Ovary (tissue), 7 donors: ENCODE measurements at regions not wholly inside any gene's neighbourhood (a gene's known extent, or its start where the extent isn't known, plus 50 kb on each side); places are given as distances from the start of the nearest gene placed in this dataset.

ENCODE experiments used
- DNase-seq, 5 donors: peaks; one replicate each; pipeline ENCODE4 v3.0.0-alpha.2; 2019 to 2020
- H3K27ac ChIP-seq, 2 donors: fragments of 200-600 bp; one replicate each; pipeline versions ENCODE4 v1.5.1 to v1.8.0; 2019 to 2022
- H3K27me3 ChIP-seq: fragments of 200-600 bp; one replicate; pipeline ENCODE4 v1.8.0; 2022
- H3K36me3 ChIP-seq: fragments of 200-600 bp; sonication (generic); one replicate; pipeline ENCODE4 v1.5.1; 2019
- H3K4me1 ChIP-seq: one replicate; pipeline ENCODE4 v1.8.1; 2013; ENCODE audit warnings: mild to moderate bottlenecking, moderate library complexity; ENCODE audit not compliant: insufficient read depth
- H3K4me3 ChIP-seq: fragments of 200-600 bp; sonication (generic); one replicate; pipeline ENCODE4 v1.5.1; 2017
- H3K9me3 ChIP-seq, 2 donors: fragments of 200-600 bp in 1 of 2; sonication (generic) in 1 of 2; one replicate each; pipeline versions ENCODE4 v1.5.1 to v1.8.1; 2013 to 2019; ENCODE audit warnings: mild to moderate bottlenecking in 1 of 2, moderate library complexity in 1 of 2
- EP300 ChIP-seq: sonication (generic); formaldehyde crosslinking; IDR thresholded peaks from one replicate; pipeline ENCODE4 v1.6.1; 2017; ENCODE audit warnings: antibody characterized with exemption
- POLR2A ChIP-seq: fragments of 450-650 bp; IDR thresholded peaks from one replicate; pipeline ENCODE4 v1.6.1; 2017; ENCODE audit warnings: antibody characterized with exemption, mild to moderate bottlenecking, moderate library complexity
- WGBS, 3 donors: extraction: QIAGEN DNeasy Blood & Tissue Kit in 1 of 3; methylation state at CpG; one replicate each; pipeline versions ENCODE4 v1.1.5 to v1.1.7; 2013 to 2017; 5-methylcytosine and 5-hydroxymethylcytosine counted together
- intact Hi-C, 4 donors: fragments of 100-400 bp; cut with DNase I; formaldehyde crosslinking; loops; one replicate each; pipeline versions ENCODE4 v1.11.0 to v1.15.1; 2022 to 2023
- TF ChIP-seq, protein P1 (sequence below), 3 donors: fragments of 450-650 bp in 2 of 3; fragments of 200-600 bp in 1 of 3; IDR thresholded peaks; one replicate each; pipeline versions ENCODE4 v1.5.1 to v1.8.0; 2016 to 2022; ENCODE audit warnings: antibody characterized with exemption in 3 of 3, mild to moderate bottlenecking in 1 of 3
- donor health status: DM: no; HTN: no; CAD: no; lungs with moderate emphysema.
- donor health status: DM: no; HTN: no; CAD: no.
- donor health status: Bipolar disorder and iron deficiency.
- donor health status: DM: no; HTN: no; CAD: no.
- donor health status: DM: yes; HTN: yes; CAD: no.

DNA sequence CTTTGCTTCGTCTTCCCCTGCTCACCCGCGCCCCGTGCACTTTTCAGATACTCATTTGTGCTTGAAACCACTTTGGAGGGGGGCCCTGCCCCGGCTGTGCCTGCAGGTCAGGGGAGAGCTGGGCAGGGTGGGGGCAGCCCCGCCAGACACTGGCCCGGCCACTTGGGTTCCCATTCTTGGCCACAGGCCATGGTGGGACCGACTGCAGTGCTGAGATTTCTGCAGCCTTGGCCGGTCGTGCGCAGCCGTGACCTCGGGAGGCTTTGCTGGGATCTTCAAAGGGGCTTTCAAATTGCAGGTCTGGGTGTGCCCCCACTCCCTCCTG lies 54.5 kb upstream of the TTC34 start:
- Histone ChIP-seq H3K4me1 (peaks cover 2% of the 10 kb centered on the region), H3K27me3 (no peaks in the 10 kb centered on the region), H3K36me3 (no peaks in the 10 kb centered on the region), H3K9me3 (no peaks in the 10 kb centered on the region), H3K4me3 (no peak overlapping the region), H3K27ac (no peak overlapping the region)
- 18 to 24% (median 23%) methylated on average over 13 of the region's 13 CpGs for WGBS, 3 donors
- DNase-seq, result no peak
- intact Hi-C loops, result no loop called here
- no peak for TF ChIP-seq POLR2A
- TF ChIP-seq EP300, result no peak
- TF ChIP-seq, protein P1, sequence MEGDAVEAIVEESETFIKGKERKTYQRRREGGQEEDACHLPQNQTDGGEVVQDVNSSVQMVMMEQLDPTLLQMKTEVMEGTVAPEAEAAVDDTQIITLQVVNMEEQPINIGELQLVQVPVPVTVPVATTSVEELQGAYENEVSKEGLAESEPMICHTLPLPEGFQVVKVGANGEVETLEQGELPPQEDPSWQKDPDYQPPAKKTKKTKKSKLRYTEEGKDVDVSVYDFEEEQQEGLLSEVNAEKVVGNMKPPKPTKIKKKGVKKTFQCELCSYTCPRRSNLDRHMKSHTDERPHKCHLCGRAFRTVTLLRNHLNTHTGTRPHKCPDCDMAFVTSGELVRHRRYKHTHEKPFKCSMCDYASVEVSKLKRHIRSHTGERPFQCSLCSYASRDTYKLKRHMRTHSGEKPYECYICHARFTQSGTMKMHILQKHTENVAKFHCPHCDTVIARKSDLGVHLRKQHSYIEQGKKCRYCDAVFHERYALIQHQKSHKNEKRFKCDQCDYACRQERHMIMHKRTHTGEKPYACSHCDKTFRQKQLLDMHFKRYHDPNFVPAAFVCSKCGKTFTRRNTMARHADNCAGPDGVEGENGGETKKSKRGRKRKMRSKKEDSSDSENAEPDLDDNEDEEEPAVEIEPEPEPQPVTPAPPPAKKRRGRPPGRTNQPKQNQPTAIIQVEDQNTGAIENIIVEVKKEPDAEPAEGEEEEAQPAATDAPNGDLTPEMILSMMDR (IDR thresholded peaks at IDR 0.05), result no peak

DNA sequence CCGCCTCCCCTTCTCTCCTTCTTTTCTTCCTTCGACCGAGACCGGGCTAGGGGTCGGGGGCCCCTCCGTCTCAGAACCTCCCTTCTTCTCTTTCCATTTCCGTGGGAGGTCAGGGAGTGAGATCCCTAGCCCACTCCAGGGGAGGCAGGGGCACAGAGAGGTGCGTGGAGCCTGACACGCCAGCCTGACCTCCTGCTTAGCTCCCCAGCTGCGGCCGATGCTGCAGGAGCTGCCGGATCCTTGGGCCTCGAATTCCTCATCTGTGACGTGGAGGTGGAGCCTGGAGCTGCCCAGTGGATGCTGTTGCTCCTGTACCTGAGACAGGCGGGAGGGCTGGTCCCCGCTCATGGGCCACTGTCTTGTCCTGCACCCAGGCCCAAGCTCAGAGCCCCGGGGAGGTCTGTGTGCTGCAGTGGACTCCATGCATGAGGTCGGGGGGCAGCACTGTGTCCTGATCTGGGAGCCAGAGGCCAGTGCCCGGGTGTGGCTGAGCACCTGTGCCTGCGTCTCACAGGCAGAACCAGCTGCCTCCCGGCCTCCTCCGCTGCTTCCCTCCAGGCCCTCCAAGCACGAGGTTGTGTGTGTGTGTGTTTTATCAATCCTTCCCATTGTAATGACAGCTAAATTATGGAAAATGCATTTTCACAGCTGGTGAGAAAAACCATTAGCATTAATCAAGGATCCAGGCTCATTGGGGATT lies 55.3 kb upstream of the TTC34 start:
- TF ChIP-seq, protein P1 (IDR thresholded peaks at IDR 0.05), result no peak
- no peak for TF ChIP-seq POLR2A
- no peak for TF ChIP-seq EP300
- H3K27me3 ChIP-seq, result no peaks in the 10 kb centered on the region
- H3K4me3 ChIP-seq, result no peak overlapping the region
- DNase-seq, result no peak
- peaks cover 2% of the 10 kb centered on the region for H3K4me1 ChIP-seq
- no peak overlapping the region for H3K27ac ChIP-seq
- no peaks in the 10 kb centered on the region for H3K9me3 ChIP-seq
- no peaks in the 10 kb centered on the region for H3K36me3 ChIP-seq
- intact Hi-C loops, result no loop called here
- WGBS, 3 donors, result 67 to 77% (median 74%) methylated on average over 22 to 23 of the region's 23 CpGs

DNA sequence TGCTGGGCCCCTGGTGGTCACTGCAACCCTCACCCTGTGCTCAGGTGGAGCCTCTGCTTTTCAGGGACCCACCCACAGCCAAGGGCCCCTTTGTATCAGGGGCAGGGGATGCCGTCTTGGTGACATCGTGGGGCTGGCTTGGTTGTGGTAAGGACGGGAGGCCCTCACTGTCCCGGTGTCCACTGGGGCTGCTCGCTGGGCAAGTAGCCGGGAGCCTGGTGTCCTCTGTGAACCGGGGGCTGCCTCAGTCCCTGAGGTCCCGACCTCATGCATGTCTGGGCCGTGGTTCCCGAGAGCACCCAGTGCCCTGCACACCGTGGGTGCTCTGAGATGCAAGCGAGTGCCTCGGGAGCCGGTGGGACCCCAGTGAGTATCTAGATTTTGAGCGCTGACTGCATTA lies 56.0 kb upstream of the TTC34 start:
- H3K4me1 ChIP-seq, result peaks cover 2% of the 10 kb centered on the region
- TF ChIP-seq POLR2A, result no peak
- TF ChIP-seq EP300, result no peak
- TF ChIP-seq, protein P1 (IDR thresholded peaks at IDR 0.05), result no peak
- H3K27ac ChIP-seq, result no peak overlapping the region
- WGBS, 3 donors, result 91 to 92% (median 92%) methylated on average over 15 of the region's 15 CpGs
- DNase-seq, result no peak
- H3K36me3 ChIP-seq, result no peaks in the 10 kb centered on the region
- no peaks in the 10 kb centered on the region for H3K27me3 ChIP-seq
- H3K4me3 ChIP-seq, result no peak overlapping the region
- intact Hi-C loops, result no loop called here
- H3K9me3 ChIP-seq, result no peaks in the 10 kb centered on the region

- Histone ChIP-seq H3K4me1 (peaks cover 2% of the 10 kb centered on the region), H3K4me3 (no peak overlapping the region), H3K27ac (no peak overlapping the region), H3K9me3 (no peaks in the 10 kb centered on the region), H3K36me3 (no peaks in the 10 kb centered on the region), H3K27me3 (no peaks in the 10 kb centered on the region)
- intact Hi-C loops, result no loop called here
- TF ChIP-seq EP300 (no peak), POLR2A (no peak)
- TF ChIP-seq, protein P1 (IDR thresholded peaks at IDR 0.05), result no peak
- WGBS, 3 donors, result 89 to 94% (median 93%) methylated on average over 12 of the region's 12 CpGs
- DNase-seq, result no peak
These were observed 57.2 kb upstream of the TTC34 start for GRCh38 chr1:2858676-2859075.
